ENCODE measurements at regions not wholly inside any gene's neighbourhood (a gene's known extent, or its start where the extent isn't known, plus 50 kb on each side); places are given as distances from the start of the nearest gene placed in this dataset.

GRCh38 chr4:8703857-8704495 lies 111.4 kb downstream of the CPZ start:
- no peak overlapping the region for H2BK120ac ChIP-seq (replicated peaks; ENCODE audit: low read depth, low read length)
- POLR2A ChIA-PET (ENCODE audit: partially characterized antibody) = no interaction called here
- CTCF ChIA-PET (ENCODE audit: partially characterized antibody) = interaction anchor here (1.0 to 2.6 kb wide), 3 partner anchors 15 to 183 kb away, joined by 3 to 16 read pairs (median 4); no protein-coding TSS in a partner anchor

More at GRCh38 chr4:8703857-8704495, 111.4 kb downstream of the CPZ start:
- H3K9ac ChIP-seq (replicated peaks in 1 of 4; ENCODE audit: extremely low read depth in 1 of 4, low read depth in 3 of 4, low read length in 3 of 4) = no peak overlapping the region
- 76% methylated on average over 11 of the region's 11 CpGs; no CpG with 5 or more reads in 1 of the 2 experiments for WGBS, 2 experiments (ENCODE audit: extremely low coverage in 1 of 2, insufficient coverage in 1 of 2, insufficient read length in 1 of 2, insufficient replicate concordance in 2 of 2, low coverage in 1 of 2, low lambda C conversion rate in 2 of 2, missing lambda C conversion rate in 1 of 2)
- no peaks in the 10 kb centered on the region for H3K23me2 ChIP-seq (ENCODE audit: low read depth, low read length)
- H3K14ac ChIP-seq (ENCODE audit: insufficient read length) = no peak overlapping the region
- H2BK12ac ChIP-seq (ENCODE audit: low read depth, low read length) = no peak overlapping the region
- H3K4me1 ChIP-seq (replicated peaks in 1 of 4; ENCODE audit: control insufficient read depth in 3 of 4, insufficient read depth in 4 of 4, low read length in 3 of 4) = peaks cover 0 to 9% (median 2%) of the 10 kb centered on the region in 4 experiments; a peak in 5 of 7 replicates
- no peak overlapping the region for H3K4me3 ChIP-seq (ENCODE audit: extremely low read depth in 1 of 4, insufficient read depth in 2 of 4, low read depth in 3 of 4, low read length in 4 of 4)
- H3K56ac ChIP-seq (replicated peaks; ENCODE audit: insufficient read length, low read depth, low read length) = no peak overlapping the region
- peak in 1 of 2 experiments; percentile 42 for DNase-seq (ENCODE audit: low read depth in 1 of 2, low spot score in 2 of 2)
- no peaks in the 10 kb centered on the region for H4K20me1 ChIP-seq (replicated peaks in 1 of 2; ENCODE audit: control insufficient read depth in 1 of 2, insufficient read depth in 2 of 2, low read length in 2 of 2)
- H3K4me2 ChIP-seq (ENCODE audit: insufficient read depth in 1 of 2, low read depth in 2 of 2, low read length in 2 of 2) = no peak overlapping the region
- H4K8ac ChIP-seq (ENCODE audit: extremely low read depth, insufficient read depth, low read length) = no peak overlapping the region
- no peak overlapping the region for H3K27ac ChIP-seq (ENCODE audit: low read depth, low read length)
- H3K18ac ChIP-seq (ENCODE audit: extremely low read depth, low read length) = no peak overlapping the region
- H3K23ac ChIP-seq (ENCODE audit: insufficient read length) = no peak overlapping the region
- no peaks in the 10 kb centered on the region for H3K79me2 ChIP-seq (ENCODE audit: control insufficient read depth in 1 of 2, insufficient read depth in 2 of 2, low read length in 2 of 2)
- no peaks in the 10 kb centered on the region for H3K36me3 ChIP-seq (ENCODE audit: control insufficient read depth in 2 of 4, insufficient read depth in 4 of 4, low read length in 3 of 4)
- no peak overlapping the region for H4K5ac ChIP-seq (ENCODE audit: insufficient read length, low read depth, low read length)
- H2BK20ac ChIP-seq (ENCODE audit: low read length) = no peak overlapping the region
- H2AFZ ChIP-seq (ENCODE audit: low read length) = no peak overlapping the region
- H2BK15ac ChIP-seq (ENCODE audit: low read length) = no peak overlapping the region
- no peak overlapping the region for H4K91ac ChIP-seq (replicated peaks; ENCODE audit: insufficient read length, low read length)
- no peak for FAIRE-seq
- H3K27me3 ChIP-seq (replicated peaks in 1 of 4; ENCODE audit: control insufficient read depth in 3 of 4, extremely low read depth in 1 of 4, insufficient read depth in 3 of 4, low read length in 3 of 4) = no peaks in the 10 kb centered on the region
- no peaks in the 10 kb centered on the region for H3K9me3 ChIP-seq (ENCODE audit: insufficient read depth in 2 of 2, low read depth in 1 of 2, low read length in 1 of 2)
- H3K79me1 ChIP-seq (ENCODE audit: low read depth, low read length) = no peaks in the 10 kb centered on the region
- no peak overlapping the region for H2BK5ac ChIP-seq (ENCODE audit: low read depth, low read length)
- TF ChIP-seq E2F6 (IDR thresholded peaks at IDR 0.05) = no peak
- no peak for TF ChIP-seq ATF2 (IDR thresholded peaks at IDR 0.05; ENCODE audit: low read length)
- TF ChIP-seq KDM1A (IDR thresholded peaks at IDR 0.05; ENCODE audit: borderline replicate concordance, low read length) = no peak
- no peak for TF ChIP-seq CBX5 (IDR thresholded peaks at IDR 0.05; ENCODE audit: low read depth, low read length)
- no peak for TF ChIP-seq CHD2 (IDR thresholded peaks at IDR 0.05; ENCODE audit: low read length)
- TF ChIP-seq ZNF274 (IDR thresholded peaks at IDR 0.05; ENCODE audit: borderline replicate concordance, extremely low read depth, low read length) = no peak
- TF ChIP-seq GTF2F1 (IDR thresholded peaks at IDR 0.05; ENCODE audit: borderline replicate concordance, low read depth, low read length) = no peak
- TF ChIP-seq USF2 (IDR thresholded peaks at IDR 0.05; ENCODE audit: low read length) = no peak
- no peak for TF ChIP-seq KDM4A (IDR thresholded peaks at IDR 0.05; ENCODE audit: low read depth, low read length, severe bottlenecking)
- H3K4ac ChIP-seq (replicated peaks; ENCODE audit: insufficient read length, low read depth, low read length) = no peak overlapping the region
- H2AK5ac ChIP-seq (ENCODE audit: low read depth, low read length) = no peak overlapping the region

Measured in H1 (cell line).